Endodermal cell (in vitro differentiated cells): ENCODE measurements at regions not wholly inside any gene's neighbourhood (a gene's known extent, or its start where the extent isn't known, plus 50 kb on each side); places are given as distances from the start of the nearest gene placed in this dataset.

ENCODE experiments used
- DNase-seq: peaks from one replicate; pipeline ENCODE4 v3.0.0-alpha.2; 2017
- H3K27ac ChIP-seq: 2 replicates; pipeline ENCODE4 v1.5.1; 2013; ENCODE audit warnings: mild to moderate bottlenecking, low read depth, low read length, moderate library complexity
- H3K27me3 ChIP-seq: 2 replicates; pipeline ENCODE4 v1.6.1; 2013; ENCODE audit warnings: mild to moderate bottlenecking, low read length, moderate library complexity; ENCODE audit not compliant: insufficient read depth, control insufficient read depth, poor library complexity, severe bottlenecking
- H3K36me3 ChIP-seq: 2 replicates; pipeline ENCODE4 v1.7.0; 2013; ENCODE audit warnings: mild to moderate bottlenecking, low read length, moderate library complexity; ENCODE audit not compliant: control insufficient read depth, insufficient read depth
- H3K4me1 ChIP-seq: one replicate; pipeline ENCODE4 v1.7.0; 2013; ENCODE audit warnings: low read length; ENCODE audit not compliant: control insufficient read depth, insufficient read depth
- H3K4me3 ChIP-seq: 2 replicates; pipeline ENCODE4 v1.5.1; 2013; ENCODE audit warnings: mild to moderate bottlenecking, low read length, moderate library complexity
- H3K9ac ChIP-seq: 2 replicates; pipeline ENCODE4 v1.6.1; 2013; ENCODE audit warnings: mild to moderate bottlenecking, low read length, moderate library complexity; ENCODE audit not compliant: poor library complexity, severe bottlenecking; ENCODE audit errors: extremely low read depth
- H3K9me3 ChIP-seq: 2 replicates; pipeline ENCODE4 v1.6.1; 2013; ENCODE audit warnings: mild to moderate bottlenecking, low read length, moderate library complexity; ENCODE audit not compliant: control insufficient read depth
- H3K27ac Mint-ChIP-seq: 2 replicates; pipeline ENCODE4 v1.8.0; 2020; ENCODE audit warnings: mixed read lengths
- H3K27me3 Mint-ChIP-seq: 2 replicates; pipeline ENCODE4 v1.8.0; 2021; ENCODE audit warnings: mild to moderate bottlenecking, mixed read lengths; ENCODE audit not compliant: insufficient read depth
- H3K36me3 Mint-ChIP-seq: 2 replicates; pipeline ENCODE4 v1.8.0; 2020; ENCODE audit warnings: low read depth, mixed read lengths
- H3K4me1 Mint-ChIP-seq: 2 replicates; pipeline ENCODE4 v1.8.0; 2020; ENCODE audit warnings: mixed read lengths
- H3K4me3 Mint-ChIP-seq: 2 replicates; pipeline ENCODE4 v1.8.0; 2020; ENCODE audit warnings: mild to moderate bottlenecking, moderate library complexity, mixed read lengths
- H3K9me3 Mint-ChIP-seq: 2 replicates; pipeline ENCODE4 v1.8.0; 2020; ENCODE audit warnings: mild to moderate bottlenecking, mixed read lengths
- CTCF ChIP-seq: fragments of 200-600 bp; sonication (generic); conservative IDR thresholded peaks from 2 replicates; pipeline ENCODE4 v1.5.0; 2021; ENCODE audit warnings: antibody characterized with exemption, mild to moderate bottlenecking
- WGBS, 2 experiments: methylation state at CpG; one replicate each; pipeline versions ENCODE4 v1.1.5 to v1.1.7; 2013; ENCODE audit warnings: missing lambda C conversion rate in 2 of 2, mixed read lengths in 1 of 2; ENCODE audit not compliant: insufficient coverage in 1 of 2, insufficient read length in 1 of 2; 5-methylcytosine and 5-hydroxymethylcytosine counted together

DNA sequence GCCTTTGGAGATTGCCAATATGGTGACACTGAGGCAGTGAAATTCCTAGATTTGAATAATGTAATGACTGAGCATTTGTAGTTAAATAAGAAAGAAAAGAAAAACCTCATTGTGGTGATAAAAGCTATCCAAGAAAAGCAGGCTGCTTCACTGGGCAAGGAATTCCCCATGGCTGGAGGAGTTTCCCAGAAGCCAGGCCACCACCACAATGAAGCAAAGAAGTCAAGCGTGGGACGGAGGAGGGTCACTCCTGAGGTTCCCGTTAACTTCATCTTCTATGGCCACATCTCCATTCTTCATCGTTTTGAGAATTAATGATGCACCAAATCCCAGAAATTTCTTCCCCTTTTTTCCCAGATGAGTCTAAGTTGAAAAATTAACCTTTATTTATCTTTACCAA is 185.8 kb upstream of the BCL6 start:
- DNase-seq, result no peak
- Histone ChIP-seq H3K27ac (no peak overlapping the region), H3K36me3 (no peaks in the 10 kb centered on the region), H3K4me1 (no peaks in the 10 kb centered on the region), H3K9ac (no peak overlapping the region), H3K9me3 (no peaks in the 10 kb centered on the region), H3K4me3 (no peak overlapping the region), H3K27me3 (no peaks in the 10 kb centered on the region)
- H3K9me3 Mint-ChIP-seq, result no peaks in the 10 kb centered on the region
- H3K27ac Mint-ChIP-seq, result no peak overlapping the region
- H3K27me3 Mint-ChIP-seq, result peaks cover 4% of the 10 kb centered on the region
- 91 to 92% methylated on average over 4 of the region's 4 CpGs for WGBS, 2 experiments
- no peaks in the 10 kb centered on the region for H3K36me3 Mint-ChIP-seq
- TF ChIP-seq CTCF, result no peak
- H3K4me1 Mint-ChIP-seq, result no peaks in the 10 kb centered on the region
- H3K4me3 Mint-ChIP-seq, result no peak overlapping the region

- 87 to 97% methylated on average over 4 of the region's 4 CpGs for whole genome bisulfite sequencing, 2 experiments
- H3K9me3 ChIP-seq, result no peaks in the 10 kb centered on the region
- no peaks in the 10 kb centered on the region for H3K36me3 ChIP-seq
- TF ChIP-seq CTCF, result no peak
- Mint-ChIP-seq H3K27me3 (peaks cover 4% of the 10 kb centered on the region), H3K27ac (no peak overlapping the region), H3K4me3 (no peak overlapping the region), H3K9me3 (no peaks in the 10 kb centered on the region), H3K36me3 (no peaks in the 10 kb centered on the region), H3K4me1 (no peaks in the 10 kb centered on the region)
- H3K9ac ChIP-seq, result no peak overlapping the region
- no peak overlapping the region for H3K4me3 ChIP-seq
- H3K27me3 ChIP-seq, result no peaks in the 10 kb centered on the region
- no peak overlapping the region for H3K27ac ChIP-seq
- no peak for DNase-seq
- no peaks in the 10 kb centered on the region for H3K4me1 ChIP-seq
Measured at GRCh38 chr3:187931770-187932278, 186.6 kb upstream of the BCL6 start.

GRCh38 chr3:187932530-187932929 is 187.3 kb upstream of the BCL6 start:
- Mint-ChIP-seq H3K4me1 (no peaks in the 10 kb centered on the region), H3K27ac (no peak overlapping the region), H3K27me3 (peaks cover 4% of the 10 kb centered on the region), H3K4me3 (no peak overlapping the region), H3K9me3 (no peaks in the 10 kb centered on the region), H3K36me3 (no peaks in the 10 kb centered on the region)
- no peak overlapping the region for H3K4me3 ChIP-seq
- no peak for TF ChIP-seq CTCF
- DNase-seq, result no peak
- H3K4me1 ChIP-seq, result no peaks in the 10 kb centered on the region
- H3K27me3 ChIP-seq, result peaks cover under 1% of the 10 kb centered on the region
- no peak overlapping the region for H3K27ac ChIP-seq
- no peak overlapping the region for H3K9ac ChIP-seq
- H3K9me3 ChIP-seq, result no peaks in the 10 kb centered on the region
- no peaks in the 10 kb centered on the region for H3K36me3 ChIP-seq
- 94 to 95% methylated on average over 6 of the region's 6 CpGs for WGBS, 2 experiments
